Keratinocyte (primary cell): ENCODE measurements at regions not wholly inside any gene's neighbourhood (a gene's known extent, or its start where the extent isn't known, plus 50 kb on each side); places are given as distances from the start of the nearest gene placed in this dataset.

ENCODE experiments used
- DNase-seq: peaks from one replicate; pipeline ENCODE4 v3.0.0-alpha.2; 2011; ENCODE audit warnings: low read depth, missing footprints, low spot score
- FAIRE-seq: peaks from 2 replicates; lab custom pipeline; 2011; peaks lifted over from hg19 to GRCh38; lab: Jason Lieb, UNC
- H2AFZ ChIP-seq: 2 replicates; pipeline ENCODE4 v1.6.0; 2012; ENCODE audit warnings: low read length, control low read depth, inconsistent platforms; ENCODE audit not compliant: control insufficient read depth
- H3K27ac ChIP-seq: 2 replicates; pipeline ENCODE4 v1.5.1; 2011; ENCODE audit warnings: low read length; ENCODE audit not compliant: control insufficient read depth, insufficient read depth
- H3K27me3 ChIP-seq: 3 replicates; pipeline ENCODE4 v1.6.0; 2011; ENCODE audit warnings: low read length; ENCODE audit not compliant: control insufficient read depth, insufficient read depth; ENCODE audit errors: extremely low read depth
- H3K36me3 ChIP-seq, 2 experiments: 2 replicates in 1 of 2; 3 replicates in 1 of 2; pipeline ENCODE4 v1.5.1; 2011; ENCODE audit warnings: low read length in 2 of 2, mild to moderate bottlenecking in 1 of 2; ENCODE audit not compliant: control insufficient read depth in 2 of 2, insufficient read depth in 2 of 2; ENCODE audit errors: extremely low read depth in 1 of 2
- H3K4me1 ChIP-seq: 3 replicates; pipeline ENCODE4 v1.5.1; 2011; ENCODE audit warnings: low read length; ENCODE audit not compliant: control insufficient read depth, insufficient read depth; ENCODE audit errors: extremely low read depth
- H3K4me2 ChIP-seq: 3 replicates; pipeline ENCODE4 v1.6.0; 2011; ENCODE audit warnings: low read depth, low read length; ENCODE audit not compliant: control insufficient read depth, insufficient read depth; ENCODE audit errors: extremely low read depth
- H3K4me3 ChIP-seq, 3 experiments: fragments of 200-600 bp in 1 of 3; sonication (generic) in 1 of 3; 2 replicates in 2 of 3; 3 replicates in 1 of 3; pipeline ENCODE4 v1.5.1; 2011 to 2016; ENCODE audit warnings: low read length in 3 of 3, mild to moderate bottlenecking in 3 of 3, control low read depth in 2 of 3, inconsistent platforms in 1 of 3, low read depth in 1 of 3, mixed read lengths in 1 of 3, mixed run types in 1 of 3, moderate library complexity in 1 of 3; ENCODE audit not compliant: control insufficient read depth in 2 of 3, insufficient read depth in 2 of 3; ENCODE audit errors: extremely low read depth in 1 of 3
- H3K79me2 ChIP-seq: 2 replicates; pipeline ENCODE4 v1.6.0; 2012; ENCODE audit warnings: low read length; ENCODE audit not compliant: control insufficient read depth, insufficient read depth
- H3K9ac ChIP-seq: 3 replicates; pipeline ENCODE4 v1.6.0; 2011; ENCODE audit warnings: low read length; ENCODE audit not compliant: control insufficient read depth, insufficient read depth; ENCODE audit errors: extremely low read depth
- H3K9me1 ChIP-seq: 3 replicates; pipeline ENCODE4 v1.6.0; 2011; ENCODE audit warnings: low read length; ENCODE audit not compliant: control insufficient read depth, insufficient read depth; ENCODE audit errors: extremely low read depth
- H3K9me3 ChIP-seq: 2 replicates; pipeline ENCODE4 v1.5.1; 2012; ENCODE audit warnings: low read depth, low read length; ENCODE audit not compliant: control insufficient read depth
- H4K20me1 ChIP-seq: 3 replicates; pipeline ENCODE4 v1.6.0; 2011; ENCODE audit warnings: low read length; ENCODE audit not compliant: control insufficient read depth, insufficient read depth; ENCODE audit errors: extremely low read depth
- EZH2 ChIP-seq: IDR thresholded peaks from one replicate; pipeline ENCODE4 v1.6.1; 2012; ENCODE audit warnings: inconsistent platforms, mild to moderate bottlenecking, low read length, moderate library complexity
- dilution Hi-C: fragments of 300-500 bp; cut with MboI; formaldehyde crosslinking; loops from one replicate; pipeline ENCODE4 v1.7.0; 2020; ENCODE audit warnings: low sequenced_read_pairs; ENCODE audit not compliant: extremely low pct_ligation_motif_present
- TF ChIP-seq, protein P1 (sequence below), 3 experiments: IDR thresholded peaks in 1 of 3; conservative IDR thresholded peaks in 1 of 3; optimal IDR thresholded peaks in 1 of 3; 2 replicates in 2 of 3; 3 replicates in 1 of 3; pipeline versions ENCODE3 to v1.5.1; 2011; ENCODE audit warnings: low read length in 3 of 3, mild to moderate bottlenecking in 3 of 3, moderate library complexity in 2 of 3, control low read depth in 1 of 3, inconsistent platforms in 1 of 3; ENCODE audit not compliant: insufficient read depth in 2 of 3; ENCODE audit errors: extremely low read depth in 1 of 3

DNA sequence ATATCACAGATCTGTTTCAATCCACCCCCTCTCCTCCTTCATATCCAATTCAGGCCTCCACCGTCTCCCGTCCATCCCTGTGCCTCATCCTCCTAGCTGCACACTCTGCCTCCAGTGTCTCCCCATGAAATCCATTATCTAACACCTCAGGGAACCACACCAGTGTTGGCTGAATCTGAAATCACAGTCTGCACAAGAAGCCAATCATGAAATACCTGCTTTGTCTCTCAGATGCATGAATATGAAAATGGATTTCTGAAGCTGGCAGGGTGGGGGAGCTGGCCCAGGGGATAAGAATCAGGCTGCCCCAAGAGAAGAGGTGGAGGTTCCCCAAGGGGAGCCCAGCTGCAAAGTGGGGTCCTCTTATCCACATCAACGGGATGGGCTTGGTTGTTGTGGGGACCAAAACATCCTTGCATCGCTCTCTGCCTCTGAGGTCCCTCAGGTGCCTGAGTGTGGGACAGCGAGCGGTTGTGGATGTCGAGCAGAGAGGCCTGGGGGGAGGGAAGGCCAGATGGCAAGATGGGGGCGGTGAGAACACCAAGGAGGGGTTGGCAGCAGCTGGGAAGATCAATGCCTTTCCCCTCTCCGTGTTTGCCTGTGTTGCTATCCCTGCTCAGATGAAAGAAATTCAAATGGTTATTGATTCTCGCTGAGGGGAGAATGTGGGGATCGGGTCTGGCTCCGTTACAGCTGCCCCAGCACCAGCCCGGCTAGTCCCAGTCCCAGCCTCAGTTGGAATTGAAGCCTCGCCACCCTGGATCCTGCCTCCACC, 237.3 kb upstream of the POU3F1 start:
- H4K20me1 ChIP-seq: no peaks in the 10 kb centered on the region
- no peak for TF ChIP-seq EZH2
- TF ChIP-seq, protein P1, sequence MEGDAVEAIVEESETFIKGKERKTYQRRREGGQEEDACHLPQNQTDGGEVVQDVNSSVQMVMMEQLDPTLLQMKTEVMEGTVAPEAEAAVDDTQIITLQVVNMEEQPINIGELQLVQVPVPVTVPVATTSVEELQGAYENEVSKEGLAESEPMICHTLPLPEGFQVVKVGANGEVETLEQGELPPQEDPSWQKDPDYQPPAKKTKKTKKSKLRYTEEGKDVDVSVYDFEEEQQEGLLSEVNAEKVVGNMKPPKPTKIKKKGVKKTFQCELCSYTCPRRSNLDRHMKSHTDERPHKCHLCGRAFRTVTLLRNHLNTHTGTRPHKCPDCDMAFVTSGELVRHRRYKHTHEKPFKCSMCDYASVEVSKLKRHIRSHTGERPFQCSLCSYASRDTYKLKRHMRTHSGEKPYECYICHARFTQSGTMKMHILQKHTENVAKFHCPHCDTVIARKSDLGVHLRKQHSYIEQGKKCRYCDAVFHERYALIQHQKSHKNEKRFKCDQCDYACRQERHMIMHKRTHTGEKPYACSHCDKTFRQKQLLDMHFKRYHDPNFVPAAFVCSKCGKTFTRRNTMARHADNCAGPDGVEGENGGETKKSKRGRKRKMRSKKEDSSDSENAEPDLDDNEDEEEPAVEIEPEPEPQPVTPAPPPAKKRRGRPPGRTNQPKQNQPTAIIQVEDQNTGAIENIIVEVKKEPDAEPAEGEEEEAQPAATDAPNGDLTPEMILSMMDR (optimal IDR thresholded peaks at IDR 0.05 in 1 of 3, IDR thresholded peaks at IDR 0.05 in 1 of 3, conservative IDR thresholded peaks at IDR 0.05 in 1 of 3; ENCODE audit: extremely low read depth in 1 of 3, insufficient read depth in 2 of 3, low read length in 3 of 3): no peak
- H3K27ac ChIP-seq: no peak overlapping the region
- H2AFZ ChIP-seq: no peak overlapping the region
- H3K9me3 ChIP-seq: no peaks in the 10 kb centered on the region
- dilution Hi-C loops: no loop called here
- FAIRE-seq (no peak), DNase-seq (no peak)
- H3K9me1 ChIP-seq: no peaks in the 10 kb centered on the region
- no peak overlapping the region for H3K4me2 ChIP-seq
- peaks cover 2% of the 10 kb centered on the region for H3K4me1 ChIP-seq
- H3K27me3 ChIP-seq: peaks cover 6% of the 10 kb centered on the region
- H3K79me2 ChIP-seq: no peaks in the 10 kb centered on the region
- no peaks in the 10 kb centered on the region for H3K36me3 ChIP-seq
- H3K9ac ChIP-seq: no peak overlapping the region
- no peak overlapping the region for H3K4me3 ChIP-seq

DNA sequence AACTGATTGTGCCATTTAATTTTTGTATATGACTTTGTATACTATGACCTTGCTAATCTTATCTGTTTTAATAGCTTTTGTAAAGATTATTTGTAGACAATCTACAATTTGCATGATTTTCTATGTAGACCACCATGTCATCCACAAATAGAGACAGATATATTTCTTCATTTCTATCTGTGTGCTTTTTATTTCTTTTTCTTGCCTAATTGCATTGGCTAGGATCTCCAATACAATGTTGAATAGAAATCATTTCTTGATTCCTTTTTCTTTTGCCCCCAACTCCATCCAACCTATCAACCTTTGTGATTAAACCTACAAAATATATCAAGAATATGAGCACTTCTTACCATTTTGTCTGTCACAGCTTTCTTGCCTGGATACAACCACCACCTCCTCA, 232.6 kb upstream of the POU3F1 start:
- FAIRE-seq: no peak

More for the DNA sequence above, 232.6 kb upstream of the POU3F1 start:
- Histone ChIP-seq H3K9me3 (no peaks in the 10 kb centered on the region), H3K9me1 (no peaks in the 10 kb centered on the region), H3K9ac (no peak overlapping the region), H2AFZ (no peak overlapping the region), H3K27ac (no peak overlapping the region), H3K79me2 (no peaks in the 10 kb centered on the region), H3K4me1 (no peaks in the 10 kb centered on the region), H3K4me2 (no peak overlapping the region), H4K20me1 (no peaks in the 10 kb centered on the region), H3K4me3 (no peak overlapping the region), H3K36me3 (no peaks in the 10 kb centered on the region), H3K27me3 (peaks cover 3% of the 10 kb centered on the region)
- DNase-seq: no peak
- TF ChIP-seq EZH2: no peak
- TF ChIP-seq, protein P1 (optimal IDR thresholded peaks at IDR 0.05 in 1 of 3, IDR thresholded peaks at IDR 0.05 in 1 of 3, conservative IDR thresholded peaks at IDR 0.05 in 1 of 3; ENCODE audit: extremely low read depth in 1 of 3, insufficient read depth in 2 of 3, low read length in 3 of 3): no peak
- dilution Hi-C loops: no loop called here
